ENCODE measurements at regions not wholly inside any gene's neighbourhood (a gene's known extent, or its start where the extent isn't known, plus 50 kb on each side); places are given as distances from the start of the nearest gene placed in this dataset.

GRCh38 chr14:53470351-53471043 is 317.4 kb upstream of the DDHD1 start:
- Histone ChIP-seq H3K36me3 (ENCODE audit: low read depth, low read length) (no peaks in the 10 kb centered on the region), H3K79me2 (ENCODE audit: low read length) (no peaks in the 10 kb centered on the region), H3K9me3 (ENCODE audit: low read length) (no peaks in the 10 kb centered on the region), H3K27ac (ENCODE audit: low read length) (no peak overlapping the region), H3K9ac (ENCODE audit: low read length) (no peak overlapping the region), H3K4me2 (ENCODE audit: low read length) (no peak overlapping the region), H3K4me3 (ENCODE audit: low read length) (no peak overlapping the region), H3K27me3 (ENCODE audit: low read length) (no peaks in the 10 kb centered on the region), H2AFZ (ENCODE audit: low read length) (no peak overlapping the region), H3F3A (ENCODE audit: low read length, unreplicated experiment) (no peaks in the 10 kb centered on the region), H3K4me1 (ENCODE audit: insufficient read depth, low read length) (no peaks in the 10 kb centered on the region), H4K20me1 (ENCODE audit: low read length) (no peaks in the 10 kb centered on the region), H3K9me2 (replicated peaks; ENCODE audit: low read length) (no peaks in the 10 kb centered on the region)
- TF ChIP-seq EZH2phosphoT487 (IDR thresholded peaks at IDR 0.05; ENCODE audit: borderline replicate concordance, low read length) (no peak), CTCF (conservative IDR thresholded peaks at IDR 0.05; ENCODE audit: low read depth, low read length) (no peak), EZH2 (IDR thresholded peaks at IDR 0.05; ENCODE audit: low read length, unreplicated experiment) (no peak)
- ChIA-PET CTCF (no interaction called here), POLR2A (ENCODE audit: unreplicated experiment) (no interaction called here)
- ATAC-seq = no peak
- DNase-seq = no peak
- no TSS peak for BruUV-seq (replicated peaks)
- intact Hi-C loops (cut with micrococcal nuclease) = no loop called here

- CTCF ChIA-PET = no interaction called here
Observed at GRCh38 chr14:53468876-53469275, 315.8 kb upstream of the DDHD1 start.

GRCh38 chr14:53464376-53464775 is 311.3 kb upstream of the DDHD1 start:
- BruUV-seq (replicated peaks) = no TSS peak

More at GRCh38 chr14:53468876-53469275, 315.8 kb upstream of the DDHD1 start:
- intact Hi-C loops (cut with micrococcal nuclease) = no loop called here
- no TSS peak for BruUV-seq (replicated peaks)
- H3K9me3 ChIP-seq (ENCODE audit: low read length) = no peaks in the 10 kb centered on the region
- no peak overlapping the region for H3K9ac ChIP-seq (ENCODE audit: low read length)
- TF ChIP-seq EZH2 (IDR thresholded peaks at IDR 0.05; ENCODE audit: low read length, unreplicated experiment) (no peak), EZH2phosphoT487 (IDR thresholded peaks at IDR 0.05; ENCODE audit: borderline replicate concordance, low read length) (no peak)
- no peaks in the 10 kb centered on the region for H4K20me1 ChIP-seq (ENCODE audit: low read length)
- ATAC-seq (no peak), DNase-seq (no peak)
- POLR2A ChIA-PET (ENCODE audit: unreplicated experiment) = no interaction called here
- H3K36me3 ChIP-seq (ENCODE audit: low read depth, low read length) = no peaks in the 10 kb centered on the region
- no peaks in the 10 kb centered on the region for H3K27me3 ChIP-seq (ENCODE audit: low read length)
- no peak overlapping the region for H3K27ac ChIP-seq (ENCODE audit: low read length)
- H3K4me1 ChIP-seq (ENCODE audit: insufficient read depth, low read length) = no peaks in the 10 kb centered on the region
- H3K9me2 ChIP-seq (replicated peaks; ENCODE audit: low read length) = no peaks in the 10 kb centered on the region
- no peak overlapping the region for H3K4me2 ChIP-seq (ENCODE audit: low read length)
- H2AFZ ChIP-seq (ENCODE audit: low read length) = no peak overlapping the region
- no peaks in the 10 kb centered on the region for H3K79me2 ChIP-seq (ENCODE audit: low read length)
- no peaks in the 10 kb centered on the region for H3F3A ChIP-seq (ENCODE audit: low read length, unreplicated experiment)
- H3K4me3 ChIP-seq (ENCODE audit: low read length) = no peak overlapping the region

More at GRCh38 chr14:53464376-53464775, 311.3 kb upstream of the DDHD1 start:
- Histone ChIP-seq H3K27me3 (ENCODE audit: low read length) (no peaks in the 10 kb centered on the region), H3K27ac (ENCODE audit: low read length) (no peak overlapping the region), H3K9me3 (ENCODE audit: low read length) (no peaks in the 10 kb centered on the region), H3K4me3 (ENCODE audit: low read length) (no peak overlapping the region), H3K4me1 (ENCODE audit: insufficient read depth, low read length) (peaks cover 3% of the 10 kb centered on the region), H3F3A (ENCODE audit: low read length, unreplicated experiment) (no peaks in the 10 kb centered on the region), H4K20me1 (ENCODE audit: low read length) (no peaks in the 10 kb centered on the region), H3K4me2 (ENCODE audit: low read length) (no peak overlapping the region), H3K9ac (ENCODE audit: low read length) (no peak overlapping the region), H3K9me2 (replicated peaks; ENCODE audit: low read length) (no peaks in the 10 kb centered on the region), H3K36me3 (ENCODE audit: low read depth, low read length) (no peaks in the 10 kb centered on the region), H3K79me2 (ENCODE audit: low read length) (no peaks in the 10 kb centered on the region), H2AFZ (ENCODE audit: low read length) (no peak overlapping the region)
- ATAC-seq (no peak), DNase-seq (no peak)
- POLR2A ChIA-PET (ENCODE audit: unreplicated experiment) = no interaction called here
- CTCF ChIA-PET = no interaction called here
- TF ChIP-seq CTCF (conservative IDR thresholded peaks at IDR 0.05; ENCODE audit: low read depth, low read length) (no peak), EZH2 (IDR thresholded peaks at IDR 0.05; ENCODE audit: low read length, unreplicated experiment) (no peak), EZH2phosphoT487 (IDR thresholded peaks at IDR 0.05; ENCODE audit: borderline replicate concordance, low read length) (no peak)
- intact Hi-C loops (cut with micrococcal nuclease) = no loop called here

Data from PC-3 (cell line).